ENCODE measurements at regions not wholly inside any gene's neighbourhood (a gene's known extent, or its start where the extent isn't known, plus 50 kb on each side); places are given as distances from the start of the nearest gene placed in this dataset.

GRCh38 chr4:138406876-138407275 is 164.7 kb upstream of the SLC7A11 start:
- TF ChIP-seq CTCF (conservative IDR thresholded peaks at IDR 0.05; ENCODE audit: low read depth, low read length) (no peak), EZH2phosphoT487 (IDR thresholded peaks at IDR 0.05; ENCODE audit: borderline replicate concordance, low read length) (no peak), EZH2 (IDR thresholded peaks at IDR 0.05; ENCODE audit: low read length, unreplicated experiment) (no peak)

Data from PC-3 (cell line).